ENCODE measurements at regions not wholly inside any gene's neighbourhood (a gene's known extent, or its start where the extent isn't known, plus 50 kb on each side); places are given as distances from the start of the nearest gene placed in this dataset.

DNA sequence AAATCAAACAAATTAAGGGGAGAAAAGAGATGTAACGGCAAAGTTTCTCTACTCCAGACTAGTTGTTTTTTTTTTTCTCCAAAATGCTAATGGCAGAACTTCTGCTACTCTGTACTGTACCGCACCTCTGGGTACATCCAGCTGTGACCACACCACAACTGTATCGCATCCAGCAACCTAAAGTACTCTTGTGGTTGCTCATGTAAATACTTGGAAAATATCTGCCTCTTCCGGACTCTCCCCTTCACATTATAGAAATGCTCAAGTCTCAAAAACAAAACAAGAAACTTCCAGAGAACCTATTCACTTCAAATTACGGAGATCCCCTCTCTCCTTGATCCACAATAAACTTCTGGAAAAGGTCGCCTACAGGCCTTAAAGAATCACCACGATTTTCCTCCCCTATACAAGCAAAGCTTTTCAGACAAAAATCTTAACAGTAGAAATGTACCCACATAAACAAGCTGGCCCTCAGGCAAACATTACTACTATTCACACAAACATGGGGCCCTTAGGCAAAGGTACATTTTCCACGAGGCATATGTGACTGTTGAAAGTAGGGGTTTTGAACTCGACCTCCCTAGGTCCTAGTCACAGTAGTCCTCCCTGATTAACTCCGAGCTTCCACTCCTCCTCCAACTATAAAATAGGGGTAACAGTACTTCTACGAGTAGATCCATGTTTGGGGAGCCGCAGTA lies 222.9 kb upstream of the MKLN1 start:
- Histone ChIP-seq H3K27ac (ENCODE audit: low read depth, low read length) (0 out of 2 replicates have a peak overlapping the region, but pooled peaks have one; percentile 9), H3K4me3 (replicated peaks in 1 of 2; ENCODE audit: low read depth in 1 of 2, low read length in 2 of 2) (no peak overlapping the region), H3K27me3 (ENCODE audit: insufficient read depth, low read length) (no peaks in the 10 kb centered on the region), H3K9ac (ENCODE audit: low read length) (no peak overlapping the region), H3K4me1 (ENCODE audit: control insufficient read depth in 1 of 2, insufficient read depth in 2 of 2, low read length in 2 of 2) (peaks cover 12 to 25% of the 10 kb centered on the region in 2 experiments), H3K79me2 (ENCODE audit: insufficient read depth, low read length) (peaks cover 86% of the 10 kb centered on the region), H3K9me3 (ENCODE audit: control insufficient read depth in 1 of 2, insufficient read depth in 1 of 2, low read depth in 1 of 2, low read length in 2 of 2) (no peaks in the 10 kb centered on the region), H4K20me1 (ENCODE audit: insufficient read depth) (no peaks in the 10 kb centered on the region), H3K36me3 (ENCODE audit: control insufficient read depth in 1 of 2, insufficient read depth in 2 of 2, low read length in 2 of 2) (peaks cover 2 to 15% of the 10 kb centered on the region in 2 experiments; a peak in 1 of 4 replicates), H2AFZ (ENCODE audit: low read depth, low read length, poor library complexity, severe bottlenecking) (no peak overlapping the region), H3K9me2 (ENCODE audit: insufficient read depth) (no peaks in the 10 kb centered on the region), H3K4me2 (ENCODE audit: low read length) (peak overlapping the region; percentile 46; the same call in 1 of the 2 replicates)
- TF ChIP-seq CEBPB (IDR thresholded peaks at IDR 0.05; ENCODE audit: low read depth) (no peak), JUND (IDR thresholded peaks at IDR 0.05) (no peak), TCF7L2 (IDR thresholded peaks at IDR 0.05; ENCODE audit: borderline replicate concordance, extremely low read depth, insufficient read depth, insufficient read length) (no peak), FOSL1 (IDR thresholded peaks at IDR 0.05; ENCODE audit: low read depth) (no peak), SRF (IDR thresholded peaks at IDR 0.05; ENCODE audit: low read depth) (no peak), ZNF274 (IDR thresholded peaks at IDR 0.05; ENCODE audit: low read depth, low read length) (no peak), SP1 (IDR thresholded peaks at IDR 0.05; ENCODE audit: low read depth) (no peak), CBX3 (IDR thresholded peaks at IDR 0.05; ENCODE audit: low read depth) (no peak), EZH2phosphoT487 (IDR thresholded peaks at IDR 0.05; ENCODE audit: borderline replicate concordance) (no peak), RAD21 (IDR thresholded peaks at IDR 0.05; ENCODE audit: low read depth) (no peak), POLR2A (IDR thresholded peaks at IDR 0.05; ENCODE audit: borderline replicate concordance, extremely low read depth, insufficient read depth, insufficient read length) (no peak), ZFX (IDR thresholded peaks at IDR 0.05) (no peak), ELF1 (IDR thresholded peaks at IDR 0.05; ENCODE audit: borderline replicate concordance, low read depth) (no peak), EZH2 (IDR thresholded peaks at IDR 0.05) (no peak)
- TF ChIP-seq, protein P1, sequence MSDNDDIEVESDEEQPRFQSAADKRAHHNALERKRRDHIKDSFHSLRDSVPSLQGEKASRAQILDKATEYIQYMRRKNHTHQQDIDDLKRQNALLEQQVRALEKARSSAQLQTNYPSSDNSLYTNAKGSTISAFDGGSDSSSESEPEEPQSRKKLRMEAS (IDR thresholded peaks at IDR 0.05): no peak
- TF ChIP-seq, protein P2, sequence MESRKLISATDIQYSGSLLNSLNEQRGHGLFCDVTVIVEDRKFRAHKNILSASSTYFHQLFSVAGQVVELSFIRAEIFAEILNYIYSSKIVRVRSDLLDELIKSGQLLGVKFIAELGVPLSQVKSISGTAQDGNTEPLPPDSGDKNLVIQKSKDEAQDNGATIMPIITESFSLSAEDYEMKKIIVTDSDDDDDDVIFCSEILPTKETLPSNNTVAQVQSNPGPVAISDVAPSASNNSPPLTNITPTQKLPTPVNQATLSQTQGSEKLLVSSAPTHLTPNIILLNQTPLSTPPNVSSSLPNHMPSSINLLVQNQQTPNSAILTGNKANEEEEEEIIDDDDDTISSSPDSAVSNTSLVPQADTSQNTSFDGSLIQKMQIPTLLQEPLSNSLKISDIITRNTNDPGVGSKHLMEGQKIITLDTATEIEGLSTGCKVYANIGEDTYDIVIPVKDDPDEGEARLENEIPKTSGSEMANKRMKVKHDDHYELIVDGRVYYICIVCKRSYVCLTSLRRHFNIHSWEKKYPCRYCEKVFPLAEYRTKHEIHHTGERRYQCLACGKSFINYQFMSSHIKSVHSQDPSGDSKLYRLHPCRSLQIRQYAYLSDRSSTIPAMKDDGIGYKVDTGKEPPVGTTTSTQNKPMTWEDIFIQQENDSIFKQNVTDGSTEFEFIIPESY (IDR thresholded peaks at IDR 0.05; ENCODE audit: extremely low read depth, insufficient replicate concordance, low read length): no peak
- TF ChIP-seq, protein P3, sequence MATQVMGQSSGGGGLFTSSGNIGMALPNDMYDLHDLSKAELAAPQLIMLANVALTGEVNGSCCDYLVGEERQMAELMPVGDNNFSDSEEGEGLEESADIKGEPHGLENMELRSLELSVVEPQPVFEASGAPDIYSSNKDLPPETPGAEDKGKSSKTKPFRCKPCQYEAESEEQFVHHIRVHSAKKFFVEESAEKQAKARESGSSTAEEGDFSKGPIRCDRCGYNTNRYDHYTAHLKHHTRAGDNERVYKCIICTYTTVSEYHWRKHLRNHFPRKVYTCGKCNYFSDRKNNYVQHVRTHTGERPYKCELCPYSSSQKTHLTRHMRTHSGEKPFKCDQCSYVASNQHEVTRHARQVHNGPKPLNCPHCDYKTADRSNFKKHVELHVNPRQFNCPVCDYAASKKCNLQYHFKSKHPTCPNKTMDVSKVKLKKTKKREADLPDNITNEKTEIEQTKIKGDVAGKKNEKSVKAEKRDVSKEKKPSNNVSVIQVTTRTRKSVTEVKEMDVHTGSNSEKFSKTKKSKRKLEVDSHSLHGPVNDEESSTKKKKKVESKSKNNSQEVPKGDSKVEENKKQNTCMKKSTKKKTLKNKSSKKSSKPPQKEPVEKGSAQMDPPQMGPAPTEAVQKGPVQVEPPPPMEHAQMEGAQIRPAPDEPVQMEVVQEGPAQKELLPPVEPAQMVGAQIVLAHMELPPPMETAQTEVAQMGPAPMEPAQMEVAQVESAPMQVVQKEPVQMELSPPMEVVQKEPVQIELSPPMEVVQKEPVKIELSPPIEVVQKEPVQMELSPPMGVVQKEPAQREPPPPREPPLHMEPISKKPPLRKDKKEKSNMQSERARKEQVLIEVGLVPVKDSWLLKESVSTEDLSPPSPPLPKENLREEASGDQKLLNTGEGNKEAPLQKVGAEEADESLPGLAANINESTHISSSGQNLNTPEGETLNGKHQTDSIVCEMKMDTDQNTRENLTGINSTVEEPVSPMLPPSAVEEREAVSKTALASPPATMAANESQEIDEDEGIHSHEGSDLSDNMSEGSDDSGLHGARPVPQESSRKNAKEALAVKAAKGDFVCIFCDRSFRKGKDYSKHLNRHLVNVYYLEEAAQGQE (IDR thresholded peaks at IDR 0.05; ENCODE audit: low read depth): no peak
- TF ChIP-seq, protein P4, sequence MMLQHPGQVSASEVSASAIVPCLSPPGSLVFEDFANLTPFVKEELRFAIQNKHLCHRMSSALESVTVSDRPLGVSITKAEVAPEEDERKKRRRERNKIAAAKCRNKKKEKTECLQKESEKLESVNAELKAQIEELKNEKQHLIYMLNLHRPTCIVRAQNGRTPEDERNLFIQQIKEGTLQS (IDR thresholded peaks at IDR 0.05): no peak
- TF ChIP-seq, protein P5, sequence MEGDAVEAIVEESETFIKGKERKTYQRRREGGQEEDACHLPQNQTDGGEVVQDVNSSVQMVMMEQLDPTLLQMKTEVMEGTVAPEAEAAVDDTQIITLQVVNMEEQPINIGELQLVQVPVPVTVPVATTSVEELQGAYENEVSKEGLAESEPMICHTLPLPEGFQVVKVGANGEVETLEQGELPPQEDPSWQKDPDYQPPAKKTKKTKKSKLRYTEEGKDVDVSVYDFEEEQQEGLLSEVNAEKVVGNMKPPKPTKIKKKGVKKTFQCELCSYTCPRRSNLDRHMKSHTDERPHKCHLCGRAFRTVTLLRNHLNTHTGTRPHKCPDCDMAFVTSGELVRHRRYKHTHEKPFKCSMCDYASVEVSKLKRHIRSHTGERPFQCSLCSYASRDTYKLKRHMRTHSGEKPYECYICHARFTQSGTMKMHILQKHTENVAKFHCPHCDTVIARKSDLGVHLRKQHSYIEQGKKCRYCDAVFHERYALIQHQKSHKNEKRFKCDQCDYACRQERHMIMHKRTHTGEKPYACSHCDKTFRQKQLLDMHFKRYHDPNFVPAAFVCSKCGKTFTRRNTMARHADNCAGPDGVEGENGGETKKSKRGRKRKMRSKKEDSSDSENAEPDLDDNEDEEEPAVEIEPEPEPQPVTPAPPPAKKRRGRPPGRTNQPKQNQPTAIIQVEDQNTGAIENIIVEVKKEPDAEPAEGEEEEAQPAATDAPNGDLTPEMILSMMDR (IDR thresholded peaks at IDR 0.05 in 2 of 3, conservative IDR thresholded peaks at IDR 0.05 in 1 of 3; ENCODE audit: borderline replicate concordance in 1 of 3, insufficient read depth in 1 of 3, low read depth in 2 of 3, low read length in 2 of 3): no peak
- intact Hi-C loops (cut with micrococcal nuclease): loop anchor here (5.0 kb wide), 1 partner anchor 207 kb away; no protein-coding TSS in a partner anchor
- BruUV-seq (replicated peaks): TSS peak; percentile 4
- POLR2A ChIA-PET: no interaction called here
- ATAC-seq (no peak), DNase-seq (ENCODE audit: low read depth, low spot score) (no peak)
- RAD21 ChIA-PET (ENCODE audit: low non-redundant PET in 1 of 2, low total read pairs in 2 of 2, uncharacterized antibody in 2 of 2, unreplicated experiment in 2 of 2): no interaction called here
- CTCF ChIA-PET: no interaction called here
